ENCODE measurements at regions not wholly inside any gene's neighbourhood (a gene's known extent, or its start where the extent isn't known, plus 50 kb on each side); places are given as distances from the start of the nearest gene placed in this dataset.
A peak's percentile ranks its signal among the peaks of the same experiment; 100 is the strongest.
"Not testable (repeated sequence)": the region's sequence is repeated elsewhere in the genome, so short reads cannot be mapped to it uniquely, and the experiment has no call there.

- ATAC-seq (no peak), DNase-seq (ENCODE audit: low spot score in 2 of 2) (no peak)
- H3K36me3 Mint-ChIP-seq = peaks cover 16% of the 10 kb centered on the region
- no peak overlapping the region for H3K27ac Mint-ChIP-seq
- peaks cover 13% of the 10 kb centered on the region for H3K4me1 Mint-ChIP-seq
- H3K9me3 Mint-ChIP-seq = peaks cover 3% of the 10 kb centered on the region
- no peak overlapping the region for H3K4me3 Mint-ChIP-seq
Observed at GRCh38 chr16:87160234-87160636, 157.0 kb downstream of the C16orf95 start.

- H3K36me3 Mint-ChIP-seq = peaks cover 16% of the 10 kb centered on the region
- H3K4me1 Mint-ChIP-seq = peaks cover 13% of the 10 kb centered on the region
- no peak overlapping the region for H3K4me3 Mint-ChIP-seq
- H3K27ac Mint-ChIP-seq = no peak overlapping the region
- ATAC-seq (peak; percentile 50), DNase-seq (ENCODE audit: low spot score in 2 of 2) (no peak)
- H3K9me3 Mint-ChIP-seq = peaks cover 3% of the 10 kb centered on the region
Observed at GRCh38 chr16:87160701-87161337, 156.4 kb downstream of the C16orf95 start.

- not testable (repeated sequence) for DNase-seq (ENCODE audit: low spot score in 2 of 2); H3K4me3 Mint-ChIP-seq; H3K9me3 Mint-ChIP-seq; H3K27ac Mint-ChIP-seq; ATAC-seq
- peaks cover 16% of the 10 kb centered on the region for H3K36me3 Mint-ChIP-seq
- H3K4me1 Mint-ChIP-seq = peaks cover 13% of the 10 kb centered on the region
Observed at GRCh38 chr16:87161410-87161809, 155.8 kb downstream of the C16orf95 start.

GRCh38 chr16:87161822-87162676 lies 155.1 kb downstream of the C16orf95 start:
- peaks cover 3% of the 10 kb centered on the region for H3K9me3 Mint-ChIP-seq
- peak overlapping the region; percentile 79 for H3K27ac Mint-ChIP-seq
- H3K36me3 Mint-ChIP-seq = peaks cover 16% of the 10 kb centered on the region
- ATAC-seq = peak; percentile 64
- H3K4me1 Mint-ChIP-seq = peaks cover 13% of the 10 kb centered on the region
- peak in 1 of 2 donors; percentile 57 for DNase-seq (ENCODE audit: low spot score in 2 of 2)
- H3K4me3 Mint-ChIP-seq = no peak overlapping the region

GRCh38 chr16:87162799-87163198 lies 154.4 kb downstream of the C16orf95 start:
- DNase-seq (ENCODE audit: low spot score in 2 of 2); H3K4me3 Mint-ChIP-seq; ATAC-seq; H3K9me3 Mint-ChIP-seq: not testable (repeated sequence)
- Mint-ChIP-seq H3K4me1 (peaks cover 13% of the 10 kb centered on the region), H3K27ac (peak overlapping the region; percentile 79), H3K36me3 (peaks cover 16% of the 10 kb centered on the region)

GRCh38 chr16:87163637-87164036 lies 153.6 kb downstream of the C16orf95 start:
- ATAC-seq (peak; percentile 9), DNase-seq (ENCODE audit: low spot score in 2 of 2) (no peak)
- Mint-ChIP-seq H3K9me3 (peaks cover 3% of the 10 kb centered on the region), H3K27ac (no peak overlapping the region), H3K4me3 (no peak overlapping the region), H3K4me1 (peaks cover 13% of the 10 kb centered on the region), H3K36me3 (peaks cover 16% of the 10 kb centered on the region)

GRCh38 chr16:87165151-87165550 lies 152.0 kb downstream of the C16orf95 start:
- Mint-ChIP-seq H3K4me3 (no peak overlapping the region), H3K27ac (no peak overlapping the region), H3K4me1 (peaks cover 13% of the 10 kb centered on the region), H3K36me3 (peaks cover 16% of the 10 kb centered on the region), H3K9me3 (peaks cover 3% of the 10 kb centered on the region)
- no peak for ATAC-seq
- no peak for DNase-seq (ENCODE audit: low spot score in 2 of 2)

GRCh38 chr16:87165885-87166284 lies 151.3 kb downstream of the C16orf95 start:
- DNase-seq (ENCODE audit: low spot score in 2 of 2) = no peak
- ATAC-seq = no peak
- H3K9me3 Mint-ChIP-seq = peaks cover 3% of the 10 kb centered on the region
- no peak overlapping the region for H3K27ac Mint-ChIP-seq
- H3K4me3 Mint-ChIP-seq = no peak overlapping the region
- peaks cover 16% of the 10 kb centered on the region for H3K36me3 Mint-ChIP-seq
- H3K4me1 Mint-ChIP-seq = peaks cover 11% of the 10 kb centered on the region

GRCh38 chr16:87166321-87166720 lies 150.9 kb downstream of the C16orf95 start:
- Mint-ChIP-seq H3K4me3 (no peak overlapping the region), H3K9me3 (peaks cover 3% of the 10 kb centered on the region), H3K36me3 (peaks cover 16% of the 10 kb centered on the region), H3K4me1 (peaks cover 7% of the 10 kb centered on the region), H3K27ac (no peak overlapping the region)
- ATAC-seq = no peak
- no peak for DNase-seq (ENCODE audit: low spot score in 2 of 2)

GRCh38 chr16:87166934-87167333 lies 150.3 kb downstream of the C16orf95 start:
- H3K36me3 Mint-ChIP-seq = peaks cover 16% of the 10 kb centered on the region
- ATAC-seq = no peak
- peaks cover 6% of the 10 kb centered on the region for H3K9me3 Mint-ChIP-seq
- H3K27ac Mint-ChIP-seq = no peak overlapping the region
- H3K4me3 Mint-ChIP-seq = no peak overlapping the region
- no peak for DNase-seq (ENCODE audit: low spot score in 2 of 2)
- peaks cover 6% of the 10 kb centered on the region for H3K4me1 Mint-ChIP-seq

GRCh38 chr16:87169509-87169995 lies 147.6 kb downstream of the C16orf95 start:
- no peak overlapping the region for H3K27ac Mint-ChIP-seq
- H3K4me3 Mint-ChIP-seq = no peak overlapping the region
- H3K4me1 Mint-ChIP-seq = no peaks in the 10 kb centered on the region

GRCh38 chr16:87170310-87170709 lies 146.9 kb downstream of the C16orf95 start:
- Mint-ChIP-seq H3K9me3 (peaks cover 3% of the 10 kb centered on the region), H3K36me3 (no peaks in the 10 kb centered on the region)

More at GRCh38 chr16:87169509-87169995, 147.6 kb downstream of the C16orf95 start:
- DNase-seq (ENCODE audit: low spot score in 2 of 2) = no peak
- H3K36me3 Mint-ChIP-seq = no peaks in the 10 kb centered on the region
- H3K9me3 Mint-ChIP-seq = peaks cover 3% of the 10 kb centered on the region
- no peak for ATAC-seq

GRCh38 chr16:87171723-87172122 lies 145.5 kb downstream of the C16orf95 start:
- Mint-ChIP-seq H3K9me3 (peaks cover 3% of the 10 kb centered on the region), H3K27ac (no peak overlapping the region), H3K4me1 (no peaks in the 10 kb centered on the region), H3K36me3 (no peaks in the 10 kb centered on the region), H3K4me3 (no peak overlapping the region)
- ATAC-seq (no peak), DNase-seq (ENCODE audit: low spot score in 2 of 2) (no peak)

More at GRCh38 chr16:87170310-87170709, 146.9 kb downstream of the C16orf95 start:
- no peak for DNase-seq (ENCODE audit: low spot score in 2 of 2)
- Mint-ChIP-seq H3K4me1 (no peaks in the 10 kb centered on the region), H3K4me3 (no peak overlapping the region), H3K27ac (no peak overlapping the region)
- ATAC-seq = no peak

- Mint-ChIP-seq H3K27ac (no peak overlapping the region), H3K9me3 (peaks cover 3% of the 10 kb centered on the region), H3K36me3 (no peaks in the 10 kb centered on the region)
Observed at GRCh38 chr16:87172632-87173031, 144.6 kb downstream of the C16orf95 start.

GRCh38 chr16:87173294-87173893 lies 143.8 kb downstream of the C16orf95 start:
- no peak overlapping the region for H3K27ac Mint-ChIP-seq
- no peak overlapping the region for H3K4me3 Mint-ChIP-seq
- DNase-seq (ENCODE audit: low spot score in 2 of 2) (no peak), ATAC-seq (no peak)
- no peaks in the 10 kb centered on the region for H3K36me3 Mint-ChIP-seq
- H3K9me3 Mint-ChIP-seq = peaks cover 3% of the 10 kb centered on the region
- no peaks in the 10 kb centered on the region for H3K4me1 Mint-ChIP-seq

More at GRCh38 chr16:87172632-87173031, 144.6 kb downstream of the C16orf95 start:
- ATAC-seq = no peak
- no peaks in the 10 kb centered on the region for H3K4me1 Mint-ChIP-seq
- no peak overlapping the region for H3K4me3 Mint-ChIP-seq
- DNase-seq (ENCODE audit: low spot score in 2 of 2) = no peak

Measured in stimulated activated effector memory CD8-positive, alpha-beta T cell treated with anti-CD3 and anti-CD28 coated beads, Interleukin-12 subunit alpha, Interleukin-12 subunit beta, amount 100 ng/mL, for 72 hours (primary cell).